Erythroblast (primary cell): ENCODE measurements at regions not wholly inside any gene's neighbourhood (a gene's known extent, or its start where the extent isn't known, plus 50 kb on each side); places are given as distances from the start of the nearest gene placed in this dataset.

Source experiments
- DNase-seq, 2 experiments: peaks; one replicate each; lab custom pipeline; 2025; lab: John Stamatoyannopoulos, UW
- GATA1 ChIP-seq: IDR thresholded peaks from 2 replicates; pipeline ENCODE4 v1.6.1; 2011; ENCODE audit warnings: low read depth, mild to moderate bottlenecking, control low read depth, low read length, moderate library complexity
- POLR2A ChIP-seq: IDR thresholded peaks from 2 replicates; pipeline ENCODE4 v1.6.1; 2011; ENCODE audit warnings: mild to moderate bottlenecking, low read length

DNA sequence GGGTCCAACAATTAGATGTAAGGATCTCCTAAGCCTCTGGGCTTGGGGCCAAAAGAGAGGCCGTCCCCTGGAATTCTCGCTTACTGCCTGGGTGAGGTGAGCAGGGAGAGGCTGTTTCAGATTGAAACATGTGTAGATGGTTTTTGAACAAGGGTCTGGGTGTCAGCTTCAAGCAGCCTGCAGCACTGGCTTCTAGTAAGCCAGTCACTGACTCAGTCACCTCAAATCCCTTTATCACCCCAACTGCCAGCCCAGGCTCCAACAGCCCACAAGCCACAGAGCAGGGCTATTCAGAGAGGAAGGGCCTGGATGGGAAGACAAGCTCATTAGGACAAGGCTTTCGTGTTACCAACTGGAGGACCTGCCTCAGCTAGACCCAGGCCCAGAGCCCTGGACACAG, 180.2 kb downstream of the CCT6B start:
- no peak for DNase-seq
- no peak for TF ChIP-seq POLR2A
- TF ChIP-seq GATA1 = no peak

GRCh38 chr17:34780438-34780837, 180.8 kb downstream of the CCT6B start:
- TF ChIP-seq POLR2A (no peak), GATA1 (no peak)
- DNase-seq = no peak

DNA sequence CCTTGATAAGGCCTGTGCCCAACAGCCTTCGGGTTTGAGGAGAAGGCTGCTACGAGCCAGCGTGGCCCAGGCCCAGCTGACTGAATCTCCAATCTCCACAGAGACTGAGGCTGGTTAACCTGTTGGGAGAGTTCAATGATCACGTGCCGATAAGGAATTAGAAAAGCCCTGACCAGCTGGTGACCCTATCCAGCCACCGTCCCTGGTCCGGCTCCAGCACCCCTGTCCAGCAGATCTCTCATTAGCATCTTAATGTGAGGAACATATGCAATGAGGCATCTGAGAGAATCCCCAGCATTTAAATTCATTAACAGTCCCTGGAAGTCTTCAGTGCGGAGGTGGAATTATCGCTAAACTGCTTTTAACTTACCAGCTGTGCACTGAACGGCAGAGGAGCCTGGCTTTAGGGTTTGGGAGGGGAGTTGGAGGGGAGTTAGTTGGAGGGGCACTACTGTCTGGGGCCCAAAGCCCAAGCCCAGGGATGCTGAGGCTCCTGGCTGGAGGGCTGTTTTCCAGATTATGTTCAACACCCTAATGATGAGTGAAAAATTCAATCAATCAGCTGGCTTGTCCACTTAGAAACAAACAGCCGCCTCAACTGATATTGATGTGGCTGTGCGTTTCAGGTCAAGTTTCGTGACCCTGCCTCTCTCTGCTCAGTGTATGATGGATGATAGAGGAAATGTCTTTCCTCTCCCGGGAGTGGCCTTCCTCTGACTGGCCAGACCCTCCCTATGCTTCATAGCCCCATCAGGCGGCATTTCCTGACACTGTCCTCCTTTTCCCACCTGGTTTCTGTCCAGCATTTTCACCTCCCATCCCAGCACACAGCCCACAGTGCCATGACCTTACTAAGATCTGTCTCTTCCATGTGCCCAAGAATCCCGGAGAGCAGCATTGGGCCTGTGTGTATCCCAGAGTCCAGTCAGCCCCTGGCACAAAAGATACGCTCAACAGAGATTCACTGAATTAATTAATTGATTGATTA, 184.5 kb downstream of the CCT6B start:
- no peak for DNase-seq
- TF ChIP-seq GATA1 (no peak), POLR2A (no peak)

- no peak for DNase-seq
- TF ChIP-seq GATA1 (no peak), POLR2A (no peak)
These were observed 188.2 kb downstream of the CCT6B start for GRCh38 chr17:34773036-34773435.

GRCh38 chr17:34771891-34772290, 189.4 kb downstream of the CCT6B start:
- TF ChIP-seq POLR2A (no peak), GATA1 (no peak)
- DNase-seq = no peak

DNA sequence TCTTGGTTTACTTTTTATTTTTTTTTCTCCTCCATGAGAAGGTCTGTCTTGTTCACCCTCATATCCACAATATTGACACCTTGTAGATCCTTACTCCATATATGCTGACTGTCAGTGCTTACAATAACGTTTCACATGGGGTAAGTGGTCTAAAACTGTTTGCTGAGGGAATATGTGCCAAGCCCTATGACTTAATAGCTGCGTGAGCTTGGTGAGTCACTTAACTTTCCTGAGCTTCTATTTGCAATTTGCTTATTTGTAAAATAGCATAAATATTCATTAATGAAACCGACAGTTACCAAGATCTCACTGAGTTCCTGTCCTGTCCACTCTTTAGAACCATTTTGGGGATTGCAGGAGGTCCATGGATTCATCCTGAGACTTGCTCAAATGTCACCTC, 190.7 kb downstream of the CCT6B start:
- no peak for TF ChIP-seq GATA1
- TF ChIP-seq POLR2A = no peak
- DNase-seq = no peak

- DNase-seq = no peak
- no peak for TF ChIP-seq POLR2A
These were observed 190.5 kb downstream of the TMEM132E start for GRCh38 chr17:34769899-34770298.

DNA sequence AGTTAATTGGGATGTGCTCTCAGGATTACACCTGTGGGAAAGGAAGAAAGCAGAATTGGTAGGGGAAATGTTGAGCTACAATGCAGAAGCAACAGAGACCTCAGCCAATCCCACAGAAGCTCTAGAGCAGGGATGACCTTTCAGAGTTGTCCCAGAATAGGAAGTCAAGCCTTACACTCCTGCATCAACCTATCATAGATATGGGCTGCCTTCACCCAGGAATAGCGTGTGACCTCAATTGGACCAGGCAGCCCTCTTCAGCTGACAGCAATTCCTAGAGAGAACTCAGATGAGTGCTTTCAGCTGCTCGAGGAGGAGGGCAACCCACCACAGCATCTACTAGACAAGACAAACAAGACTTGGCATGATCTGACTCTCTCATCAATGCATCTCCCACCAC, 189.7 kb downstream of the TMEM132E start:
- no peak for DNase-seq
- TF ChIP-seq POLR2A (no peak), GATA1 (no peak)

DNA sequence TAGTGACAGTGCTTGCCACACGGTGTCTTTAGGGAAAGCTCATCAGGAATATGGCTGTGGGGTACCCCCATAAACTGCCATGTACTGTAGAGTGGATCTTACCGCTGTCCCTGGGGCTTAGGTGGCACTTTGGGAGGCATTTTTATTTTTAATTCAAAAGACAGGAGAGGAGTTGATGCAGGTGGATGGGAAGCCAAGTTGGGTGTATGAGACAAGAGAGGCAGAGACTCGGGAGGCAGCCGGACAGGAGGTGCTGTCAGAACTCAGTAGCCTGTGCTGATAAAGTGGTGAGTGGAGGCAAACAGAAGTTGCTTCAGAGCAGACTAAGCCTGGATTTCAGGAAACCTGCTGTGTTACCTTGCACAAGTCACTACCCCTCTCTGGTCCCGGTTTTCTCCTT, 185.9 kb downstream of the TMEM132E start:
- TF ChIP-seq GATA1 (no peak), POLR2A (no peak)
- no peak for DNase-seq

- DNase-seq = no peak
- no peak for TF ChIP-seq POLR2A
- TF ChIP-seq GATA1 = no peak
These were observed 185.3 kb downstream of the TMEM132E start for GRCh38 chr17:34764716-34765115.

GRCh38 chr17:34763728-34764665, 184.6 kb downstream of the TMEM132E start:
- no peak for TF ChIP-seq POLR2A
- TF ChIP-seq GATA1 = no peak
- no peak for DNase-seq

- DNase-seq = no peak
These were observed 182.7 kb downstream of the TMEM132E start for GRCh38 chr17:34762078-34762477.

DNA sequence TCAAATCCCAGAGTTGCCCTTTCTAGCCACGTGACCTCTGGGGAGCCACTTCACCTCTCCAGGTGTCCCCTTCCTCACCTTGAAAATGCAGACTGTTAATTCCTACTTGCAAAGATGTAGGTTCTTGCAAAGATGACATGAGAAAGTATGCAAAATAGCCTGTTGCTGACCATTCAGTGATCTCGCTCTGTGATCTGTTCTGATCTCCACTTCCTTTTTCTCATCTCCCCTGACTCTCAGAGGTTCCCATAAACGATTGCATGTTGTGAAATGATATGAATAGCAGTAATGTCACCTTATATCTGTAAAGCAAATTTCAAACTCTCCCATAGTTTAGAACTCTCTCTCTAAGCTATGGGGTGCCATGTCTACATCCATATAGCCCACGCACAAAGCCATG, 182.3 kb downstream of the TMEM132E start:
- no peak for TF ChIP-seq POLR2A
- TF ChIP-seq GATA1 = no peak
- DNase-seq = no peak

More at GRCh38 chr17:34762078-34762477, 182.7 kb downstream of the TMEM132E start:
- TF ChIP-seq GATA1 = no peak
- no peak for TF ChIP-seq POLR2A

DNA sequence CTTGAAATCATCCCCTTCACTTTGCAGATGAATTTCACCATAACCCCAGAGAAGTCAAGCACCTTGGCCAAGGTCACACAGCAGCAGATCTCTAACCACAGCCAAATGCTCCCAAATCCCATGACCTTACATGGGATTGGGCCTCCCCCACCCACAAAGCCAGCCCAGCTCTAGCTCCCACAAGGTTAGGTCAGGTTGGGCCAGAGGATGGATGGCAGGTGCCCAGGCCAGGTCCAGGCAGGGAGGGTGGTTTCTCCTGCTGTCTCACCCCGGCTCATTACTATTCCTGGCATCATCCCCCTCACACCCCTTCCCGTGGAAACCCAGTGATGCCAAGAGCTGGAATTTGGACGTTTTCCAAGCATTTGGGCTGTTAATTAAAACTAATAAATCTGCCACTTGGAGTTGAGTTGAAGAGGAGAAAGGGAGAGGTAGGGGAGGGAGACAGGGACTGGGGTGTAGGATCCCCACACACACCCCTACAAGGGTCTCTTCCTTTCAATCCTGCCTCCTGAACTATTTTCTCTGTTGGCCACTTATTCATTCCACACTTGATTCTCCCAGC, 181.6 kb downstream of the TMEM132E start:
- DNase-seq = no peak
- TF ChIP-seq POLR2A (no peak), GATA1 (no peak)
